HG02642 (cell line): ENCODE measurements at regions not wholly inside any gene's neighbourhood (a gene's known extent, or its start where the extent isn't known, plus 50 kb on each side); places are given as distances from the start of the nearest gene placed in this dataset.

Experiments
- ATAC-seq: cut with Tn5 transposase; IDR thresholded peaks from one replicate; pipeline ENCODE4 v1.9.1; 2021; ENCODE audit warnings: mild to moderate bottlenecking; ENCODE audit not compliant: unreplicated experiment, poor library complexity

DNA sequence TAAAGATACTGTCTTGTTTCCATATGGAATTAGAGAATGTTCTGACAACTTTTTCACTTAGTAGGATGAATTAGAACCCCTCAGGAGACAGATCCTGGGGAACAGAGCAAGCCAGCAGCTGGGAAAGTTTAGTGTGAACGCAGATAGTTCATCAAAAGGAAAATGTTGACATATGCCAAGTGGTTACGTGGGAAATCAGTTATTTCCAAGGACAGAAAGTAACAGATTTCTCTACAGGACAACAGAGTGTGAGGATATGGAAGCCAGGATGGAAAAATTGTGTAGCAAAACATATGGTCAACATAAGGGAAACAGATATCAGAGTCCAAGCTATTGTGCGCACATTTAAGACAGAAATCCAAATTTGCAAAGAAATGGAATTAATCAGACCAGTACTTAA is 419.5 kb downstream of the LRRIQ3 start:
- no peak for ATAC-seq

DNA sequence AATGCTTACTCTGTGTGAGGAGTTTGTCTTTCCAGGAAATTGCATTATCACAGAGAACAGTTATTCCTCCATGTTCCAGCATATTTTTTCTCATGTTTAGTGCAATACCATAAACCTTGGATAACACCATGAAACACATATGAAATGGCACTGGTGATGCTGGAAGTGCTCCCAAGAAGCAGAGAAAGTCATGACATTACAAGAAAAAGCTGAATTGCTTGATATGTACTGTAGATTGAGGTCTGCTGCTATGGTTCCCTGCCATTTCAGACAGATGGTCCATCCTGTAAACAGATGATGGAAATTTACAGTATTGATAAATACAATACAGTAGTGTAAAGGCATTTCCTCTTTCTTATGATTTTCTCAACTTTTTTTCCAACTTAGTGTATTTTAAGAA is 422.1 kb downstream of the LRRIQ3 start:
- ATAC-seq: no peak

DNA sequence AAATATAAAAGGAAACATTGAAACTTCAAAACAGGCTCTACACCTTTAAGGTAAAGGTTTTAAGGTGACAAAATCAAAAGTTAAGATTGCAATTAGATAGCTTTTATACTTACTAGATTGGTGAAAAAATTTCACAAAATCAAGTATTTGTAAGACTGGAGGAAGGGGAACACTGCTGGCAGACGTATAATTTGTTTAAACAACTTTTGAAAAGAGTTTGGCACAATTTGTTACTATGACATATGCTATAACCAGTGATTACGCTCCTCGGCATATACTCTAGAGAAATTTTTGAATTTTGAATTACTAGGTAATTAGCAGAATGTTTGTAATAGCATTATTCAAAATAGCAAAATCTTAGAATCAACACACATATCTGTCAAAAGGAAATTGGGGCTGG is 425.0 kb downstream of the LRRIQ3 start:
- ATAC-seq: no peak

DNA sequence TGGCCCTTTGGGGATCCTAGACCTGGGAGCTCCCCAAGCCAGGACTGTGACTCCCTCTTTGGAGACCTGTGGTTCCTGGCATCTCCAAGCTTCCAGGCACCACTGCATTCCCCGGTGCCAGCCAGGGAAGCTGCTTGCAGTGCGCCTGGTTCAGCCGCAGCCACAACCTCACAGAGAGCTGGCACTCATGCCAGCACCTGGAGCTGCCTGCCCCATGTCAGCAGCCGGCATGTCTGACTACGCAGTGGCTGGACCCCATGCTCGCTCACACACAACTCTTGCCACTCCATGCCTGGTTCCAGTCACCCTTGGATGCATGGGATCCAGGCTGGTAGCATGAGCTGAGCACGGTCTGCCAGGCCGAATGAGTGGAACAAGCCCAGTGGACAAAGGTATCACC is 426.6 kb downstream of the LRRIQ3 start:
- no peak for ATAC-seq

DNA sequence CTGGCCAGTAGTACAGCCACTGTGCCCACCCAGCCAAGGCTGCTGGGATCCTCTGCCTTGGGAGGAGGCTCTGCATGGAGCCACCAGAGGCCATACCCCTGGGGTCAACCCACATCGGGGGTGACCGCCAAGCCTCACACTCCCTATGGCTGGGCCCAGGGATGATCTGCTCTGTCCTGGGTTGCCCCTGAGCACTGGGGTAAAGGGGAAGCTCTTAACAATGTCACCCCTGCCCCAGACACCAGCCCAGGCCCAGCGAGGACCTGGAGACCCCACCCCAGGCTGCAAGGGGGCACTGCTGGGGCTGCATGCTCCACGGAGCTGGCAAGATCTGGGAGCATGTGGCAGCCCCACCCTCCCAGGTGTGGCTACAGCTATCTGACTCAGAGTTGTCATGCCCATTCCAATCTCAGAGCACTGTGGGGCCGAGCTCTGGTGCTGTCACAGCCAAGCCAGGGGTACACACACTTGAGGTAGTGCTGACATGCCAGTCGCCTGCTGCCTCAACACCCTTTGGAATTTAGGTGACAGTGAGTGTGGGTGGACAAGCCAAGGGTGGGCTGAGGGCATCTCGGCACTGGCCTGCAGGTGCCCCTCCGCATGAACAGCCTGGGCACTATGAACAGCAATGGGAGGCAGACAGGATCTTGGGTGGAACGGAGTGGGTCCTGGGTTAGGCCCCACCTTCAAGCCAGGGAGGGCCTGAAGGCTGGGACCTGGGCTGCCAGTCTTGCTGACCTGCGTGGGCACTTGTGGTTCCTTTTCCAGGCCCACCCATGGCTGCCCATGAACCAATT is 427.7 kb downstream of the LRRIQ3 start:
- ATAC-seq: no peak

DNA sequence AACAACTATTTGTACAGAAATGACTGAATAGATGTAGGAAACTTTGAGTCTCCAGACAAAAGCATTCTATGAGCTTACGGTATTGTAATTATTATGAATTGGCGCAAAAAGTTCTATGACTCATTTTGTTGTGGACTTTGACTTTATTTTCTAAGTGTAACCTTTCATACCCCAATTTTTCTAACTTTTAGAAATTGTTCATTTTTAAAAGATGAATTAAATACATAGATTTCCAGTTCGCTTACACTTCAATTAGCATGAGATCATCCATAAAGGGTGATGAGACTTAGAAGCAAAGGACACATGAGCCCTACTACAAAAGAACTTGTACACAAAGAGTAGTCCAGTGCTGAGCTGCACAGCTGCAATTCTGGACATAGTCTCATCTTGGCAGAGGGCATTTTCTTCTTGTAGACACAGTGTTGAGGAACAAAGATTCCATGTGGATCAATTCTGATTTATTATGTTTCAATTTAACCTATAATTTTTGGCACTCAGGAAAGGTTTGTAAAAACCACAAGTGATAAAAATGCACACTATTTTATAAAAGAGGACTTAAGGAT is 431.1 kb downstream of the LRRIQ3 start:
- ATAC-seq: no peak

DNA sequence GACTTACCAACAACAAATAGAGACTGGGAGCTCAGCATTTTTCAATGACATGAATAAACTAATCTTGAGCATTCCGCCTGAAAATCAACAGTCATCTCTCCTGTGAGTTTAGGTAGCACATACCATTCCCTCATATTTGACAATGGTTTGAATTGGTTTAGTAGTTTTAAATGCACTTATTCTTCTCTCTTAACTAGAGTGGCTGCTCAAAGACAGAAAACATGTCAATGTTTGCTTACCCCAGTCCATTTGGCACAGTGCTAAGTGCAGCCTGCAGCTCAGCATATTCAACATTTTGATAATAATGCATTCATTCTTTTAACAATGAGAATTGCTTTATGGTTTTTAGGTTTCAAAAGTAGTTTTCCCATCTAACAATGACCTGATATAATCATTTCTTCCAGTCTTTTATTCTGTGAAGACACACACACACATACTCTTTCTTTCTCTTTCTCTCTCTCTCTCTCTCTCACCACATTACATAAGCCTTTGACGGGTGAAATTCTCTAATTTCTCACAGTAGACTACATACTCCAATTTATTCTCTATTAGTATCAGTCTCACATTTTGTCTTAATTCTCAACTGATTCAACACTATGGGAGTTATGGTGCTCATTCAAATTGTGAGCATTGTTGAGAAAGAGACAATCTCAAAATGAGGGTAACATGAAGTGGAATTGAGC is 432.3 kb downstream of the LRRIQ3 start:
- no peak for ATAC-seq

DNA sequence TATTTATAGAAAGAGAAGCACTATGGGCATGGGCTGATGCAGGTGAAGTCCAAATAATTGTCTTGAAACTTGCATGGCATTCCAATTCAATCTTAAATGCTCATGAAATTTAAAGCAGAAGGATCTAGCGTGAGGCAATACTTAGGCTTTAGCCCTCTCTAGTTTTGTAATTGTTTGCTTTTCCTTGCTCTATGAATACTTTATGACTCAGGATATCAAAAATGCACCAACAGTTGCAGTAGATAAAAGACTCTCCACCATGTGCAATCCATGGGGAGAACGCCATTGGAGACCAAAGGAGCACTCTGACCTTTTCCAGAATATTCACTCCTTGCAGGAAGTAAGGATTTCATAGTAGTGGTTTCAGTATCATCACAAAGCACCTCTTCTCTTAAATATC is 436.4 kb downstream of the LRRIQ3 start:
- ATAC-seq: no peak

DNA sequence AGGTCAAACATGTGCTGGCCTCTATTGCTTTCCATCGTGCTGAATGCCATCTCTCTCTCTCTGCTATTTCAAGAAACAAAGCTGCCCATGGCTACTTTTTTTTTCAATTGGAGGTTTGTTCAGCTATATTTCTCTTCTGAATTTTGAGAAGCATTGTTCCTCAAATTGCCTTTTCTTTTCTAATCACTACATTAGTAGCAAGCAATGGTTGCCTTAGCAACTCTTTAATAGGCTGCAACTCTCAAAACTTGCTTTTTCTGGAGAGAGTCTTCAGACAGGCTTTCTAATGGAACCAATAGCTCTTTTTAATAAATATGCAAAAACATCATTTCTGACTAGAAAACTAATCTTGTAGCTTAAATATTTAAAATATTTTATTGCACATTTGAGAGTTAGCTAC is 439.0 kb downstream of the LRRIQ3 start:
- ATAC-seq: no peak

DNA sequence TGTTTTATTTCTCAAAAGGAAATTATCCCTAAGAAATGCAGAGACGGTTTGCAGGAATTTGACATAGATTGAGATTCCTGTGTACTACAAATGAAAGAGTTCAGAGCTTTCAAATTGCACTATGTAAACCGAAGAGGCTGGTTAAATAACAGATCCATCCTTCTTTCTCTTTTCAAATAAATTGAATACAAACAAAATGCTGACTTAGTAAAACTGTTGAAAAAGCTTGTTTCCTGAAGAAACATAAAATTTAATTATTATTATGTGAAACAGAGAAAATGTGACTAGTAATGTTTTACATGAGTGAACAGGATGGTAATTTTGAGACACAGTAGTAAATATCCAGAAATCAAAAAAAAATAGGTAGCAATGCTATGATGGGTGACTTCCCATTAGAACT is 441.2 kb downstream of the LRRIQ3 start:
- no peak for ATAC-seq

DNA sequence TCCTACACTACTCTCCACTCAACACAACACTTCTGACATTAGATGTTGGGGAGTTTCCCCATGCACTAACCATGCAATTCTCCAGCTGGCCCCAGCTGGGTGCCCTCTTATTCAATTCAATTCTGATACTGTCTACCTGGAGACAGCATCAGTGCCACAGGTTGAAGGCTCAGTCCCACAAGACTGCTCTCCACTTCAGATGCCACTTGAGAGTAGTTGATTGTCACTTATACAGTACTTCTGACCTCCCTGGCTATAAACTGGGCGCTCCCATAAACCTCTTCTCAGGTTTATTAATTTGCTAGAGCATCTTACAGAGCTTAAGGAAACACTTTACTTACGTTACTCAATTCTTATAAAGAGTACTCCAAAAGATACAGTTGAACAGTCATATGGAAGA is 442.3 kb downstream of the LRRIQ3 start:
- no peak for ATAC-seq

DNA sequence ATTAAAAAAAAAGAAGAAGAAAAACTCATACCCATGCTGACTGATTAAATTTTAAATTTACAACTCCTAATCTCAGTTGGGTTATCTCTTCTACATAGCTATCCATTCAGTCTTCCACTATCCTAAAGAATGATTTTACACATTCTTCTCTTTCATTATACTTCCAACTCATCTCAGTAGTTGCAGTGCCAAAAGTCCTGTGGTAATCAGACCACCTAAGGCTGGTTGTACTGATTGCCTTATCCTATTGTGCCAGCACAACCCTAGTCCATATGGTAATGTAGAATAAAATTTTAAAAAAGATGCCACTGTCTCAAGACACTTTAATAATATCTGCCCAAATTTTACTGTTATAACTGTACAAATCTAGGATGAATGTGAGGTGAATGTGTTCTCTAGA is 448.0 kb downstream of the LRRIQ3 start:
- no peak for ATAC-seq

DNA sequence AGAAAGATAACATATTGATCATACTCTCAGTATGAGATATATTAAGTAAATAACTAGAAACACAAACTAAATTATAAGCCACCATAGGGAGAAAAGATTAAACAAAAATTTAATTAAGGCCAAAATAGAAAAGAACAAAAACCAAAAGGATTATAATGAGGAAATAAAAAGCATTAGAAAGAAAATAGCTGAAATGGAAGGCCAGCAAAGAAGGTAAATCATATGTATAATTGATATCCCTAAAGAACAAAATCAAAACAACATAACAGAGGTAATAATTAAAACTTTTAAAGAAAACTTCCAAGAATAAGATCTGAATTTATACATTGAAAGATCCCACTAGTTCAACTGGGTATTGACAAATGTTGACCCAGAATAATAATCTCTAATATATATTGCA is 453.0 kb downstream of the LRRIQ3 start:
- ATAC-seq: no peak

DNA sequence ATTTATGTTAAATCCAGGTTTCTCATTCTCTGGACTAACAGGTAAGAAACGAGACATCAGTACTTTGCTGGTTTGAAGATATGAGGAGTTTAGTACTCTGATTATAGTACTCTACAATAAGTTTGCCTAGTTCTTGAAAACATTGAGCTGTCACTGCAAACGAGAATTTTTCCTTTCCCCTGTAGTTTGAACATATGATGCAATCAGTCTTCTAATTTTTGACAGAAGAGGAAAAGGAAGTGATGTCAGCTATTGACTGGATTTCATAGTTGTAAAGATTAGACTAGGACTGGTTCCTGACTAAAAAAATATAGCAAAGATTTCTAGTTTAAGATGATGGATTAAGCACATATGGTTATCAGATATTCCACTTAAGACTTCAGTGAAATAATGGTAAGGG is 461.9 kb downstream of the LRRIQ3 start:
- ATAC-seq: no peak

DNA sequence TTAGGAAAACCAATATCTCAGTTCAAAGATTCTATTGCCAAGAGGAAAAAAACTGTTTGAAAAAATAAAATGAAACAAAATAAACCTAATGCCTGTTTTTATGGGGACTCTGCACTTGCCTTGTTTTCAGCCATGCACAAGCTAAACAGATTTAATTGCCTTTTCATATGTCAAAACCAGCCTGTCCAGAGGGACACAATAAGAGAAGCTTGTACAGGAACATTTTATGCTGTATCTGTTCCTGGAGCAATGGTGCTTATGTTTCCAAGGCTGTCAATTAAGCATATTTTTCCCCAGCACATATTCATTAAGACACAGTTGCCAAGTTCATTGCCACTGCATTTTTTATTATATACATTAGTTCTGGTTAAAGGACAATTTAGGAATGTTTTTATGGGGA is 470.9 kb downstream of the LRRIQ3 start:
- no peak for ATAC-seq

DNA sequence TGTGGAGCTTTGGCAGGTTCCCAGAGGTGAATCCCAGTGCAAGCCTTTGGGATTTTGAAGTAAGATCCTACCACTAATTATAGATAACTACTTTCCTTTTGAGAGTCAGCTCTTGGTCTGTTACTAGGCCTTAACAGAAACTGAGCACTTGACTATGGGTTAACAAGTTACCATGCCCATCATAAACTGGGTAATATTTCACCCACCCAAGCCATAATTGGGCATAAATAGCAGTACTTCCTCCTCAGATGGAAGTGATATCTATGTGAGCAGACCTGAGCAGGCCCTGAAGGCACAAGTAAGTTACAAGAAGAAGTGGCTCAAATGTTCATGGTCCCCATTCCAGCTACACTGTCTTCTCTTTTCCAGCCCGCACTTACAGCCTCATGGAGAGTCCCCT is 475.9 kb downstream of the LRRIQ3 start:
- no peak for ATAC-seq

DNA sequence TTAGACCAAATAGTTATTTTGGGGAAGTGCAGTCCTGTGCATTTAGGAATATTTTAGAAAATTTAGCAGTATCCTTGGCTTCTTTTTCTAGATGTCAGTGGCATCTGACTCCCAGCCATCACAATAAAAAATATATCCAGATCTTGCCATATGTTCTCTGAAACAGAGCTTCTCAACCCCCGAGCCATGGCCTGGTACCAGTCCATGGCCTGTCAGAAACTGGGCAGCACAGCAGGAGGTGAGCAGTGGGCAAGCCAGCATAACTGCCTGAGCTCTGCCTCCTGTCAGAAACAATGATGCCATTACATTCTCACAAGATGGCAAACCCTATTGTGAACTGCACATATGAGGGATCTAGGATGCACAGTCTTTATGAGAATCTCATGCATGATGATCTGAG is 480.0 kb downstream of the LRRIQ3 start:
- no peak for ATAC-seq

DNA sequence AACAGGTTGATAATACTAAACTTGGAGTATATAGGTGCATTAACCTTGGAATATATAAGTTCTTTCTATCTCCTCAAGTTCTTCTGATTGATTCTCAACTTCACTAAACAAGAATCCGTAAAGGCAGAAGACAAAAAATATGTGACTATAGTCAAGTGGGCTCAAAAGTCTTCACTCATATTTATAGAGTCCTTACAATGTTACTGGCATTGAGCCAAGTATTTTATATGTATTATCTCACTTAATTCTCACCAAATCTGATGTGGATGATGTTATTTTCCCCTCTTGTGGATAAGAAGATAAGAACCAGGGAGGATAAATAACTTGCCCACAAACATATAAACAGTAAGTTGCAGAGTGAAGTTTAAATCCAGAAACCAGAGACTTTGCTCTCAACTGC is 486.9 kb downstream of the LRRIQ3 start:
- no peak for ATAC-seq

DNA sequence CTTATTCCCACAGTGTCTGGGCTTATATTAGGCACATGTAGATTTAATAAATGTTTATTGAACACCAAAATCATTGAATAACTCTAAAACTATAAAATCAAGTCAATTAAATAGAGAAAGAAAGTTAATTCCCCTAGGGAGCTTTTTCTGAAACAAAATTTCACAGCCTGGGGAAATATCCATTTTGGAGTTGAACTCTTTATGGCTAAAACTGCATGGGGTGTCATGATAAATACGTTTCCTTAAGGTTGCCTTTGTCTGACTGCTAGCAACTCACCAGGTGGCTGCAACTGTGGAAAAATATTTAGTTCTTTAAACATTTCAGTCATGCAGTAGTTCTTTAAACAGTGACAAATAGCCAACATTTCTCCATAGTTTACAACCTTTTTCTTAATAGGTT is 496.1 kb downstream of the LRRIQ3 start:
- no peak for ATAC-seq

DNA sequence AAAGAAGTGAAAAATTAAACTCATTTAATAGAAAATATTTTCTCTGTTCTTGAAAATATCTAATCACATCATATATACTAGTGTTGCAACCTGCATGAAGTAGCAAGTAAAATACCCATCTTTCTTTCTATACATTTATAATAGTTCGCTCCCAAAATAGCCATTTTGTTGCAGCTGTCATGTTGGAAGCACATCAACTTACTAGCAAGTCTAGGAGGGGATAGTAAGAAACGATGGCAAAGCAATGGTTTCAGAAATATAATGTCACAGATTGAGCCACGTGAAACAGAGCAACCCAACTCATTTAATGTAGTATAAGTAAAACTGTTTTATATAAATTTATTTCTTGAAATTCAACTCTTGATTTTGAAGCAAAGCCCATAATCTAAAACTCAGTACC is 521.8 kb downstream of the LRRIQ3 start:
- no peak for ATAC-seq

DNA sequence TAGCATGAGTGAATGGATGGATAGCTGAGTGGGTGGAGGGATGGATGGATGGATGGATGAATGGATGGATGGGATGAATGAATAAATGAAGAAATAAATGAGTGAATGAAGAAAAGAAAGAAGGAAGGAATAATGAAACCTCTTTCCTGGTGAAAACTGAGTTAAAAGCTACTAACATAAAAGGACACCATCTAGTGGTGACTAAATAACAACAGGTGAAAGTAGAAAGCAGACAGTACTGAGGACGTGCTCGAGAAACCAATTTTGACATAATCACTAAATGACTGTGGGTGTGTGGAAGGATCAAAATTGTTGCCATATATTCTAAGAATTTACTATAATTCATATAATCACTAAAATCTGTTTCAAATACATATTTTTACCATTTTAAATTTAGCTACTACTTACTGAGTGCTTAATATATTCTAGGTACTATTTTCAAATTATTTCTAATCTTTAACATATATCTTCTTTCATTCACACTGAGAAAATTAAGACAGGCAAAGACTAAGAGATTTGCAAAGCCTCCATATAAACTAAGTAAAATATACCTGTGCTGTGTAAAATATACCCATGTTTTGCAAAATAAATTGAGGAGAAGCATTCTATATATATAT is 522.9 kb downstream of the LRRIQ3 start:
- ATAC-seq: peak; percentile 58
